Prostate gland (tissue), 2 donors: ENCODE measurements at regions not wholly inside any gene's neighbourhood (a gene's known extent, or its start where the extent isn't known, plus 50 kb on each side); places are given as distances from the start of the nearest gene placed in this dataset.

Experiments
- CTCF ChIP-seq, 4 experiments: fragments of 200-600 bp in 2 of 4; fragments of 450-650 bp in 2 of 4; sonication (generic) in 2 of 4; IDR thresholded peaks; 1 replicate in 3 of 4; 2 replicates in 1 of 4; pipeline ENCODE4 v1.5.1; 2016 to 2019; ENCODE audit warnings: antibody characterized with exemption in 4 of 4, mild to moderate bottlenecking in 2 of 4, moderate library complexity in 2 of 4
- POLR2A ChIP-seq: fragments of 450-650 bp; IDR thresholded peaks from one replicate; pipeline ENCODE4 v1.6.1; 2016; ENCODE audit warnings: antibody characterized with exemption, mild to moderate bottlenecking
- POLR2AphosphoS5 ChIP-seq: sonication (generic); formaldehyde crosslinking; IDR thresholded peaks from one replicate; pipeline ENCODE4 v1.6.1; 2017; ENCODE audit warnings: antibody characterized with exemption

GRCh38 chr1:60859111-60859510 is 223.2 kb upstream of the NFIA start:
- TF ChIP-seq POLR2A (no peak), CTCF (IDR thresholded peaks at IDR 0.05) (no peak), POLR2AphosphoS5 (no peak)
